Neuronal stem cell (in vitro differentiated cells): ENCODE measurements at regions not wholly inside any gene's neighbourhood (a gene's known extent, or its start where the extent isn't known, plus 50 kb on each side); places are given as distances from the start of the nearest gene placed in this dataset.

Experiments used
- DNase-seq: peaks from one replicate; pipeline ENCODE4 v3.0.0-alpha.2; 2013; ENCODE audit warnings: low spot score
- H2AFZ ChIP-seq: one replicate; pipeline ENCODE4 v1.6.1; 2013; ENCODE audit warnings: mild to moderate bottlenecking, low read length, inconsistent platforms
- H2AK5ac ChIP-seq: 2 replicates; pipeline ENCODE4 v1.6.1; 2013; ENCODE audit warnings: low read depth, mild to moderate bottlenecking, inconsistent platforms, low read length, moderate library complexity, mixed read lengths
- H2BK120ac ChIP-seq: 2 replicates; pipeline ENCODE4 v1.6.1; 2013; ENCODE audit warnings: low read depth, mild to moderate bottlenecking, inconsistent platforms, low read length, moderate library complexity, mixed read lengths
- H2BK12ac ChIP-seq: one replicate; pipeline ENCODE4 v1.6.1; 2013; ENCODE audit warnings: low read length, inconsistent platforms
- H2BK15ac ChIP-seq: 2 replicates; pipeline ENCODE4 v1.6.1; 2013; ENCODE audit warnings: mild to moderate bottlenecking, low read length, inconsistent platforms, mixed read lengths
- H2BK5ac ChIP-seq: one replicate; pipeline ENCODE4 v1.6.1; 2013; ENCODE audit warnings: inconsistent platforms, mild to moderate bottlenecking, low read length, moderate library complexity
- H3K14ac ChIP-seq: one replicate; pipeline ENCODE4 v1.6.1; 2013; ENCODE audit warnings: low read length, inconsistent platforms
- H3K18ac ChIP-seq: 2 replicates; pipeline ENCODE4 v1.6.1; 2013; ENCODE audit warnings: low read length, inconsistent platforms
- H3K23ac ChIP-seq: 2 replicates; pipeline ENCODE4 v1.6.1; 2013; ENCODE audit warnings: low read depth, mild to moderate bottlenecking, mixed read lengths, low read length, inconsistent platforms; ENCODE audit not compliant: poor library complexity
- H3K27ac ChIP-seq: replicated peaks from 3 replicates; pipeline ENCODE4 v1.5.1; 2013; ENCODE audit warnings: low read length, inconsistent platforms
- H3K27me3 ChIP-seq, 3 experiments: 2 replicates each; pipeline ENCODE4 v1.6.1; 2013; ENCODE audit warnings: low read length in 3 of 3, mild to moderate bottlenecking in 2 of 3, inconsistent platforms in 1 of 3, low read depth in 1 of 3, mixed read lengths in 1 of 3, moderate library complexity in 1 of 3; ENCODE audit not compliant: control insufficient read depth in 3 of 3, insufficient read depth in 3 of 3
- H3K36me3 ChIP-seq, 2 donors: replicated peaks in 1 of 2; 2 replicates each; pipeline ENCODE4 v1.6.1; 2013; ENCODE audit warnings: low read length in 2 of 2; ENCODE audit not compliant: control insufficient read depth in 2 of 2, insufficient read depth in 2 of 2
- H3K4ac ChIP-seq: 2 replicates; pipeline ENCODE4 v1.6.1; 2013; ENCODE audit warnings: inconsistent platforms, mild to moderate bottlenecking, low read length, moderate library complexity
- H3K4me1 ChIP-seq, 2 donors: 1 replicate in 1 of 2; 2 replicates in 1 of 2; pipeline ENCODE4 v1.6.1; 2013; ENCODE audit warnings: low read length in 2 of 2, low read depth in 1 of 2; ENCODE audit not compliant: control insufficient read depth in 2 of 2, insufficient read depth in 1 of 2
- H3K4me2 ChIP-seq: one replicate; pipeline ENCODE4 v1.6.1; 2013; ENCODE audit warnings: mild to moderate bottlenecking, low read length, inconsistent platforms; ENCODE audit not compliant: insufficient read depth, poor library complexity, severe bottlenecking
- H3K4me3 ChIP-seq, 2 donors: 2 replicates each; pipeline ENCODE4 v1.5.1; 2013; ENCODE audit warnings: low read length in 2 of 2, mild to moderate bottlenecking in 2 of 2, inconsistent platforms in 1 of 2, moderate library complexity in 1 of 2
- H3K79me1 ChIP-seq: one replicate; pipeline ENCODE4 v1.6.1; 2013; ENCODE audit warnings: low read depth, mild to moderate bottlenecking, inconsistent platforms, low read length, moderate library complexity
- H3K9ac ChIP-seq: one replicate; pipeline ENCODE4 v1.6.1; 2013; ENCODE audit warnings: mild to moderate bottlenecking, low read depth, low read length, inconsistent platforms; ENCODE audit not compliant: poor library complexity
- H3K9me3 ChIP-seq, 2 donors: replicated peaks in 1 of 2; 2 replicates each; pipeline versions ENCODE3 to v1.6.1; 2013; ENCODE audit warnings: low read length in 2 of 2, mild to moderate bottlenecking in 2 of 2, inconsistent platforms in 1 of 2, low read depth in 1 of 2, mixed read lengths in 1 of 2, moderate library complexity in 1 of 2; ENCODE audit not compliant: control insufficient read depth in 2 of 2, insufficient read depth in 1 of 2
- H4K8ac ChIP-seq: one replicate; pipeline ENCODE4 v1.6.1; 2013; ENCODE audit warnings: low read depth, mild to moderate bottlenecking, inconsistent platforms, low read length, moderate library complexity
- H4K91ac ChIP-seq: one replicate; pipeline ENCODE4 v1.6.1; 2013; ENCODE audit warnings: low read length, low read depth, mild to moderate bottlenecking, inconsistent platforms; ENCODE audit not compliant: poor library complexity
- WGBS, 2 donors: extraction: QIAGEN DNeasy Blood & Tissue Kit; methylation state at CpG; one replicate each; pipeline ENCODE4 v1.1.7; 2013; ENCODE audit warnings: missing lambda C conversion rate in 2 of 2, mixed read lengths in 1 of 2; ENCODE audit not compliant: insufficient read length in 2 of 2, insufficient replicate concordance in 1 of 2; ENCODE audit errors: extremely low coverage in 2 of 2; 5-methylcytosine and 5-hydroxymethylcytosine counted together

GRCh38 chr13:100734194-100734720, 59.7 kb upstream of the TMTC4 start:
- Histone ChIP-seq H3K4ac (no peak overlapping the region), H2AK5ac (no peak overlapping the region), H3K4me3 (no peak overlapping the region), H2BK15ac (no peak overlapping the region), H3K9ac (no peak overlapping the region), H2BK120ac (no peak overlapping the region), H3K23ac (no peak overlapping the region), H3K14ac (no peak overlapping the region), H3K9me3 (no peaks in the 10 kb centered on the region), H3K4me2 (no peak overlapping the region), H2BK12ac (no peak overlapping the region), H2AFZ (no peak overlapping the region), H3K79me1 (no peaks in the 10 kb centered on the region), H4K91ac (no peak overlapping the region), H2BK5ac (no peak overlapping the region), H3K36me3 (no peaks in the 10 kb centered on the region), H4K8ac (no peak overlapping the region), H3K4me1 (no peaks in the 10 kb centered on the region), H3K27ac (no peak overlapping the region), H3K18ac (no peak overlapping the region), H3K27me3 (no peaks in the 10 kb centered on the region)
- WGBS, 2 donors, result no CpG with 5 or more reads among the region's 1 CpG
- DNase-seq, result no peak

- WGBS, 2 donors, result no CpG with 5 or more reads among the region's 3 CpGs
- H3K4me3 ChIP-seq, result no peak overlapping the region
Observed at GRCh38 chr13:100733261-100733660, 58.7 kb upstream of the TMTC4 start.

GRCh38 chr13:100728201-100728600, 53.6 kb upstream of the TMTC4 start:
- no CpG with 5 or more reads among the region's 5 CpGs for WGBS, 2 donors
- no peak for DNase-seq
- no peak overlapping the region for H2BK5ac ChIP-seq
- no peak overlapping the region for H3K27ac ChIP-seq
- no peaks in the 10 kb centered on the region for H3K36me3 ChIP-seq
- H3K9ac ChIP-seq, result no peak overlapping the region
- no peak overlapping the region for H2AK5ac ChIP-seq
- H2BK15ac ChIP-seq, result no peak overlapping the region
- no peak overlapping the region for H4K91ac ChIP-seq
- no peaks in the 10 kb centered on the region for H3K4me1 ChIP-seq
- H4K8ac ChIP-seq, result no peak overlapping the region
- no peak overlapping the region for H3K23ac ChIP-seq
- H2AFZ ChIP-seq, result no peak overlapping the region
- H3K4me2 ChIP-seq, result no peak overlapping the region
- H3K14ac ChIP-seq, result no peak overlapping the region
- no peak overlapping the region for H2BK12ac ChIP-seq
- H3K79me1 ChIP-seq, result no peaks in the 10 kb centered on the region
- H2BK120ac ChIP-seq, result no peak overlapping the region
- H3K4ac ChIP-seq, result no peak overlapping the region
- no peak overlapping the region for H3K4me3 ChIP-seq
- H3K9me3 ChIP-seq, result peaks cover 0 to 3% of the 10 kb centered on the region in 2 donors
- no peak overlapping the region for H3K18ac ChIP-seq
- peaks cover 0 to 2% (median 0%) of the 10 kb centered on the region in 3 experiments for H3K27me3 ChIP-seq

More at GRCh38 chr13:100733261-100733660, 58.7 kb upstream of the TMTC4 start:
- H3K18ac ChIP-seq, result no peak overlapping the region
- no peak overlapping the region for H4K91ac ChIP-seq
- no peak overlapping the region for H2BK5ac ChIP-seq
- H2AK5ac ChIP-seq, result no peak overlapping the region
- H4K8ac ChIP-seq, result no peak overlapping the region
- H3K4me1 ChIP-seq, result no peaks in the 10 kb centered on the region
- H2BK120ac ChIP-seq, result no peak overlapping the region
- no peak overlapping the region for H3K4me2 ChIP-seq
- no peak overlapping the region for H2BK15ac ChIP-seq
- no peak overlapping the region for H3K9ac ChIP-seq
- H3K23ac ChIP-seq, result no peak overlapping the region
- H3K27ac ChIP-seq, result no peak overlapping the region
- no peak overlapping the region for H2AFZ ChIP-seq
- H3K4ac ChIP-seq, result no peak overlapping the region
- no peaks in the 10 kb centered on the region for H3K36me3 ChIP-seq
- H2BK12ac ChIP-seq, result no peak overlapping the region
- no peaks in the 10 kb centered on the region for H3K27me3 ChIP-seq
- no peak overlapping the region for H3K14ac ChIP-seq
- no peaks in the 10 kb centered on the region for H3K79me1 ChIP-seq
- DNase-seq, result no peak
- H3K9me3 ChIP-seq, result no peaks in the 10 kb centered on the region

DNA sequence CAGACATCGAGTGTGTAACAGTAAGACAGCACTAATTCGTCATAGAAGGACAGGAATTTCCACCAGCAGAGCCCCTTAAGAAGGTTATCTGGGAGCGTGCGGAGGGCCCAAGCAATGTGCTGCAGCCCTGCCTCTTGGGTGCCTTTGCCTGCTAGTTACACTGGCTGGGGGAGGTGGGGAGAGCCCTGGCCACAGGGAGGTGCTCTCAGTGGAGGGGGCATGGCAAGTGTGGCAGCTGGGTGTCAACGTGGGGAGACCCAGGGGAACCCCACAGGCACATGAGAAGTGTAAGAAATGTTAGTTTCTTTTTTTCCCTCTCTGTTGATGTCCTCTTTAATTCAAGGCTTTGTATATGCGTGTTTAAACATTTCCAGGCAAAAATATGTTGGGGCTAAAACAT, 50.9 kb upstream of the TMTC4 start:
- Histone ChIP-seq H4K8ac (no peak overlapping the region), H2AFZ (no peak overlapping the region), H3K79me1 (no peaks in the 10 kb centered on the region), H3K9me3 (peaks cover 0 to 3% of the 10 kb centered on the region in 2 donors), H2BK120ac (no peak overlapping the region), H3K4me3 (no peak overlapping the region), H2BK15ac (no peak overlapping the region), H3K27me3 (peaks cover 0 to 2% (median 0%) of the 10 kb centered on the region in 3 experiments), H2BK5ac (no peak overlapping the region), H3K9ac (no peak overlapping the region), H3K4me1 (no peaks in the 10 kb centered on the region), H3K4me2 (no peak overlapping the region), H3K4ac (no peak overlapping the region), H2AK5ac (no peak overlapping the region), H3K18ac (peak overlapping the region; percentile 55), H2BK12ac (no peak overlapping the region), H3K23ac (no peak overlapping the region), H3K14ac (no peak overlapping the region), H3K27ac (no peak overlapping the region), H4K91ac (no peak overlapping the region), H3K36me3 (no peaks in the 10 kb centered on the region)
- WGBS, 2 donors, result no CpG with 5 or more reads among the region's 6 CpGs
- DNase-seq, result no peak
